Caco-2 (cell line): ENCODE measurements at regions not wholly inside any gene's neighbourhood (a gene's known extent, or its start where the extent isn't known, plus 50 kb on each side); places are given as distances from the start of the nearest gene placed in this dataset.

Experiments used
- BruUV-seq: library from RNA; stranded (reverse); fragments of 400-500 nt; replicated peaks from 2 replicates; lab custom pipeline; 2021; lab: Mats Ljungman, UMichigan
- CTCF ChIA-PET: fragments of 300-600 bp; sonication (Branson Sonifier 250); formaldehyde crosslinking; loops from one replicate; lab custom pipeline; 2022; ENCODE audit warnings: antibody characterized with exemption; lab: Charles Lee
- POLR2A ChIA-PET: fragments of 300-600 bp; sonication (Branson Sonifier 250); formaldehyde crosslinking; loops from one replicate; lab custom pipeline; 2022; ENCODE audit warnings: antibody characterized with exemption; lab: Charles Lee
- DNase-seq, 2 experiments: peaks; one replicate each; pipeline versions ENCODE4 v3.0.0 to v3.0.0-alpha.2; 2020 to 2022
- H3K27me3 ChIP-seq: replicated peaks from 2 replicates; pipeline ENCODE4 v1.6.0; 2011; ENCODE audit warnings: low read length; ENCODE audit not compliant: control insufficient read depth, insufficient read depth
- H3K36me3 ChIP-seq: 2 replicates; pipeline ENCODE4 v1.5.1; 2011; ENCODE audit warnings: low read length; ENCODE audit not compliant: control insufficient read depth, insufficient read depth
- H3K4me1 ChIP-seq: fragments of 250-450 bp; sonication (Bioruptor Pico); 2 replicates; pipeline ENCODE4 v1.5.1; 2020; ENCODE audit warnings: mild to moderate bottlenecking
- H3K4me3 ChIP-seq: 2 replicates; pipeline ENCODE4 v1.5.1; 2011; ENCODE audit warnings: low read depth, mild to moderate bottlenecking, control low read depth, low read length
- H3K9me3 ChIP-seq: fragments of 250-450 bp; sonication (Bioruptor Pico); 2 replicates; pipeline ENCODE4 v1.5.1; 2020; ENCODE audit warnings: mild to moderate bottlenecking, moderate library complexity
- H3K27ac Mint-ChIP-seq: one replicate; pipeline ENCODE4 v1.8.0; 2022; ENCODE audit warnings: mixed read lengths; ENCODE audit not compliant: unreplicated experiment
- H3K27me3 Mint-ChIP-seq: one replicate; pipeline ENCODE4 v1.8.0; 2022; ENCODE audit warnings: mixed read lengths; ENCODE audit not compliant: insufficient read depth, unreplicated experiment
- H3K36me3 Mint-ChIP-seq: one replicate; pipeline ENCODE4 v1.8.0; 2022; ENCODE audit warnings: mild to moderate bottlenecking, mixed read lengths; ENCODE audit not compliant: insufficient read depth, unreplicated experiment
- H3K4me1 Mint-ChIP-seq: one replicate; pipeline ENCODE4 v1.8.0; 2022; ENCODE audit warnings: low read depth, mixed read lengths; ENCODE audit not compliant: unreplicated experiment
- H3K4me3 Mint-ChIP-seq: one replicate; pipeline ENCODE4 v1.8.0; 2022; ENCODE audit warnings: mild to moderate bottlenecking, moderate library complexity, mixed read lengths; ENCODE audit not compliant: unreplicated experiment
- H3K9me3 Mint-ChIP-seq: one replicate; pipeline ENCODE4 v1.8.0; 2022; ENCODE audit warnings: mixed read lengths; ENCODE audit not compliant: unreplicated experiment
- CTCF ChIP-seq, 2 experiments: fragments of 200-600 bp in 1 of 2; IDR thresholded peaks; 1 replicate in 1 of 2; 2 replicates in 1 of 2; pipeline versions ENCODE4 v1.5.1 to v1.8.0; 2011 to 2022; ENCODE audit warnings: antibody characterized with exemption in 1 of 2, control low read depth in 1 of 2, inconsistent platforms in 1 of 2, low read depth in 1 of 2, low read length in 1 of 2, mild to moderate bottlenecking in 1 of 2, moderate library complexity in 1 of 2; ENCODE audit not compliant: insufficient read depth in 1 of 2, severe bottlenecking in 1 of 2, unreplicated experiment in 1 of 2
- intact Hi-C: fragments of 100-400 bp; cut with micrococcal nuclease; formaldehyde crosslinking; loops from one replicate; pipeline ENCODE4 v1.10.0; 2022; ENCODE audit not compliant: unreplicated experiment

GRCh38 chr12:89889062-89889461 is 180.4 kb upstream of the ATP2B1 start:
- H3K4me3 ChIP-seq, result no peak overlapping the region
- BruUV-seq, result no TSS peak
- ChIA-PET POLR2A (no interaction called here), CTCF (no interaction called here)
- no peaks in the 10 kb centered on the region for H3K27me3 ChIP-seq
- Mint-ChIP-seq H3K27ac (no peak overlapping the region), H3K9me3 (peaks cover 10% of the 10 kb centered on the region), H3K4me1 (no peaks in the 10 kb centered on the region), H3K27me3 (no peaks in the 10 kb centered on the region), H3K4me3 (no peak overlapping the region), H3K36me3 (no peaks in the 10 kb centered on the region)
- no peaks in the 10 kb centered on the region for H3K9me3 ChIP-seq
- no peaks in the 10 kb centered on the region for H3K36me3 ChIP-seq
- DNase-seq, result no peak
- no peak for TF ChIP-seq CTCF (IDR thresholded peaks at IDR 0.05; ENCODE audit: insufficient read depth in 1 of 2, low read depth in 1 of 2, low read length in 1 of 2, severe bottlenecking in 1 of 2, unreplicated experiment in 1 of 2)
- intact Hi-C loops, result no loop called here
- H3K4me1 ChIP-seq, result no peaks in the 10 kb centered on the region

- TF ChIP-seq CTCF (IDR thresholded peaks at IDR 0.05; ENCODE audit: insufficient read depth in 1 of 2, low read depth in 1 of 2, low read length in 1 of 2, severe bottlenecking in 1 of 2, unreplicated experiment in 1 of 2), result no peak
- Histone ChIP-seq H3K9me3 (no peaks in the 10 kb centered on the region), H3K36me3 (no peaks in the 10 kb centered on the region), H3K27me3 (no peaks in the 10 kb centered on the region), H3K4me1 (no peaks in the 10 kb centered on the region), H3K4me3 (no peak overlapping the region)
- CTCF ChIA-PET, result no interaction called here
- Mint-ChIP-seq H3K4me3 (no peak overlapping the region), H3K36me3 (no peaks in the 10 kb centered on the region), H3K9me3 (no peaks in the 10 kb centered on the region), H3K27me3 (no peaks in the 10 kb centered on the region), H3K4me1 (no peaks in the 10 kb centered on the region), H3K27ac (no peak overlapping the region)
- no peak for DNase-seq
- no TSS peak for BruUV-seq
- POLR2A ChIA-PET, result no interaction called here
- intact Hi-C loops, result loop anchor here (2.0 kb wide), 1 partner anchor 22 kb away; no protein-coding TSS in a partner anchor
These were observed 176.3 kb upstream of the ATP2B1 start for GRCh38 chr12:89884952-89885351.

GRCh38 chr12:89884416-89884898 is 175.8 kb upstream of the ATP2B1 start:
- H3K27me3 ChIP-seq, result no peaks in the 10 kb centered on the region
- no peak for TF ChIP-seq CTCF (IDR thresholded peaks at IDR 0.05; ENCODE audit: insufficient read depth in 1 of 2, low read depth in 1 of 2, low read length in 1 of 2, severe bottlenecking in 1 of 2, unreplicated experiment in 1 of 2)
- no peak for DNase-seq
- H3K36me3 ChIP-seq, result no peaks in the 10 kb centered on the region
- ChIA-PET POLR2A (no interaction called here), CTCF (no interaction called here)
- no peak overlapping the region for H3K4me3 ChIP-seq
- H3K4me3 Mint-ChIP-seq, result no peak overlapping the region
- BruUV-seq, result no TSS peak
- intact Hi-C loops, result loop anchor here (2.0 kb wide), 1 partner anchor 22 kb away; no protein-coding TSS in a partner anchor
- no peaks in the 10 kb centered on the region for H3K4me1 Mint-ChIP-seq
- H3K27ac Mint-ChIP-seq, result no peak overlapping the region
- no peaks in the 10 kb centered on the region for H3K4me1 ChIP-seq
- no peaks in the 10 kb centered on the region for H3K9me3 ChIP-seq
- H3K9me3 Mint-ChIP-seq, result no peaks in the 10 kb centered on the region
- no peaks in the 10 kb centered on the region for H3K27me3 Mint-ChIP-seq
- H3K36me3 Mint-ChIP-seq, result no peaks in the 10 kb centered on the region
